Adrenal gland (tissue), 9 donors: ENCODE measurements at regions not wholly inside any gene's neighbourhood (a gene's known extent, or its start where the extent isn't known, plus 50 kb on each side); places are given as distances from the start of the nearest gene placed in this dataset.

ENCODE experiments used
- DNase-seq, 7 donors: peaks; one replicate each; pipeline ENCODE4 v3.0.0-alpha.2; 2019 to 2020
- H3K27ac ChIP-seq, 5 donors: fragments of 200-600 bp; sonication (generic) in 4 of 5; 1 replicate in 3 of 5; 2 replicates in 2 of 5; pipeline versions ENCODE4 v1.5.1 to v1.8.0; 2016 to 2020; ENCODE audit warnings: mild to moderate bottlenecking in 1 of 5
- H3K27me3 ChIP-seq: fragments of 200-600 bp; 2 replicates; pipeline ENCODE4 v1.8.0; 2021
- H3K36me3 ChIP-seq, 2 donors: fragments of 200-600 bp; replicated peaks in 1 of 2; 1 replicate in 1 of 2; 2 replicates in 1 of 2; pipeline versions ENCODE4 v1.5.1 to v1.8.0; 2018 to 2022
- H3K4me1 ChIP-seq, 2 donors: fragments of 200-600 bp; replicated peaks in 1 of 2; 1 replicate in 1 of 2; 2 replicates in 1 of 2; pipeline versions ENCODE4 v1.5.1 to v1.8.0; 2018 to 2021
- H3K4me3 ChIP-seq, 4 donors: fragments of 200-600 bp; sonication (generic) in 3 of 4; one replicate each; pipeline ENCODE4 v1.5.1; 2016 to 2018
- H3K9me3 ChIP-seq, 3 donors: fragments of 200-600 bp; sonication (generic) in 1 of 3; replicated peaks in 1 of 3; 1 replicate in 2 of 3; 2 replicates in 1 of 3; pipeline versions ENCODE4 v1.5.1 to v1.8.0; 2016 to 2021
- POLR2A ChIP-seq, 2 donors: fragments of 450-650 bp; IDR thresholded peaks; one replicate each; pipeline ENCODE4 v1.6.1; 2017; ENCODE audit warnings: antibody characterized with exemption in 2 of 2, mild to moderate bottlenecking in 2 of 2, moderate library complexity in 1 of 2
- WGBS, 4 donors: extraction: QIAGEN DNeasy Blood & Tissue Kit in 2 of 4; methylation state at CpG; one replicate each; pipeline versions ENCODE4 v1.1.5 to v1.1.7; 2013 to 2017; 5-methylcytosine and 5-hydroxymethylcytosine counted together
- intact Hi-C, 2 donors: fragments of 100-400 bp; cut with DNase I; formaldehyde crosslinking; loops; one replicate each; pipeline versions ENCODE4 v1.14.1 to v1.15.0; 2022 to 2023
- TF ChIP-seq, protein P1 (sequence below), 6 experiments: fragments of 450-650 bp in 4 of 6; fragments of 200-600 bp in 2 of 6; sonication (generic) in 1 of 6; IDR thresholded peaks; 1 replicate in 5 of 6; 2 replicates in 1 of 6; pipeline versions ENCODE4 v1.5.1 to v1.8.0; 2016 to 2021; ENCODE audit warnings: antibody characterized with exemption in 6 of 6, mild to moderate bottlenecking in 2 of 6, moderate library complexity in 1 of 6
- donor health status: healthy with polysubstance abuse.
- donor health status: Bipolar disorder and iron deficiency.
- donor health status: DM: yes; HTN: yes; CAD: no.
- donor health status: DM: no; HTN: no; CAD: no.
- donor health status: DM: no; HTN: no; CAD: no.

DNA sequence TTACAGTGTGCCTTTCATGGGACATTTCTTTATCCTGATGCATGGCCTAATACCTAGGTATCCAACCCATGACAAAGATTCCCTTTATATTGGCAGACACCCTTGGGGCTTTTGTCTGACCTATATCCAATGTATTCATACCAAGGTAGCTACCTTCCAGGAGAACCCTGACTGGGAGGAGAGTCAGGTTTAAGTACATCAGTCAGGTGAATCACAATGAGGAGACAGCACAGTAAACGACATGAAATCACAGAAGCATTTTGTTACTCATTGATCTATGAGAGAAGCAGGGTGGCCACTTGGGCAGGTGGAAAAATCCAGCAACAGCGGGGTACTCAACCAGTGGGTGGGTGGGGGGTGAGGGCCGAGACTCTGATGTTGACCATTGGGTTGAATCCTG, 527.4 kb upstream of the ATXN8OS start:
- no peak for TF ChIP-seq POLR2A (IDR thresholded peaks at IDR 0.05)
- TF ChIP-seq, protein P1, sequence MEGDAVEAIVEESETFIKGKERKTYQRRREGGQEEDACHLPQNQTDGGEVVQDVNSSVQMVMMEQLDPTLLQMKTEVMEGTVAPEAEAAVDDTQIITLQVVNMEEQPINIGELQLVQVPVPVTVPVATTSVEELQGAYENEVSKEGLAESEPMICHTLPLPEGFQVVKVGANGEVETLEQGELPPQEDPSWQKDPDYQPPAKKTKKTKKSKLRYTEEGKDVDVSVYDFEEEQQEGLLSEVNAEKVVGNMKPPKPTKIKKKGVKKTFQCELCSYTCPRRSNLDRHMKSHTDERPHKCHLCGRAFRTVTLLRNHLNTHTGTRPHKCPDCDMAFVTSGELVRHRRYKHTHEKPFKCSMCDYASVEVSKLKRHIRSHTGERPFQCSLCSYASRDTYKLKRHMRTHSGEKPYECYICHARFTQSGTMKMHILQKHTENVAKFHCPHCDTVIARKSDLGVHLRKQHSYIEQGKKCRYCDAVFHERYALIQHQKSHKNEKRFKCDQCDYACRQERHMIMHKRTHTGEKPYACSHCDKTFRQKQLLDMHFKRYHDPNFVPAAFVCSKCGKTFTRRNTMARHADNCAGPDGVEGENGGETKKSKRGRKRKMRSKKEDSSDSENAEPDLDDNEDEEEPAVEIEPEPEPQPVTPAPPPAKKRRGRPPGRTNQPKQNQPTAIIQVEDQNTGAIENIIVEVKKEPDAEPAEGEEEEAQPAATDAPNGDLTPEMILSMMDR (IDR thresholded peaks at IDR 0.05) = no peak
- H3K27ac ChIP-seq = no peak overlapping the region
- 65 to 78% (median 76%) methylated on average over 3 of the region's 3 CpGs for WGBS, 4 donors
- H3K4me3 ChIP-seq = no peak overlapping the region
- H3K9me3 ChIP-seq = no peaks in the 10 kb centered on the region
- no peaks in the 10 kb centered on the region for H3K4me1 ChIP-seq
- no peak for DNase-seq
- no peaks in the 10 kb centered on the region for H3K36me3 ChIP-seq
- H3K27me3 ChIP-seq = no peaks in the 10 kb centered on the region
- intact Hi-C loops = no loop called here

DNA sequence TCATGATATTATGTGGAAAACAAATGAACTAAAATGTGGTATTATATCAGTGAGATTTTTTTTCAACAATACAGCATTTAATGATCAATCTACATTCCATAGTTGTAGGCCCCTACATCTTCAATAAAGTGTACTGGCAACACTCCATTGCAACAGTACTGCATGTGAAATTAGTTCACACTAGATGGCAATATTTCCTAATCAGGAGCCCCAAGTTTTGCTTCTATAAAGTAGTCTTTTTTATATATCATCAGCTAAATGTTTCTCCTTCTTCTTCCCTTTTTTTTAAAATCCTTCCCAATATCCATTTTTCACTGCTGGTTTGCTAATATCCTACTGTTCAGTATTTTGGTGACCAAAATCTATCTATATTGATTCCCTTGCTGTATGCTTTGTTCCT, 528.3 kb upstream of the ATXN8OS start:
- TF ChIP-seq, protein P1 (IDR thresholded peaks at IDR 0.05) = peak in 2 of 6 experiments; percentile 17 to 32
- TF ChIP-seq POLR2A (IDR thresholded peaks at IDR 0.05) = no peak
- Histone ChIP-seq H3K36me3 (no peaks in the 10 kb centered on the region), H3K27me3 (no peaks in the 10 kb centered on the region), H3K4me3 (no peak overlapping the region), H3K27ac (no peak overlapping the region), H3K9me3 (no peaks in the 10 kb centered on the region), H3K4me1 (no peaks in the 10 kb centered on the region)
- DNase-seq = no peak
- intact Hi-C loops = no loop called here

DNA sequence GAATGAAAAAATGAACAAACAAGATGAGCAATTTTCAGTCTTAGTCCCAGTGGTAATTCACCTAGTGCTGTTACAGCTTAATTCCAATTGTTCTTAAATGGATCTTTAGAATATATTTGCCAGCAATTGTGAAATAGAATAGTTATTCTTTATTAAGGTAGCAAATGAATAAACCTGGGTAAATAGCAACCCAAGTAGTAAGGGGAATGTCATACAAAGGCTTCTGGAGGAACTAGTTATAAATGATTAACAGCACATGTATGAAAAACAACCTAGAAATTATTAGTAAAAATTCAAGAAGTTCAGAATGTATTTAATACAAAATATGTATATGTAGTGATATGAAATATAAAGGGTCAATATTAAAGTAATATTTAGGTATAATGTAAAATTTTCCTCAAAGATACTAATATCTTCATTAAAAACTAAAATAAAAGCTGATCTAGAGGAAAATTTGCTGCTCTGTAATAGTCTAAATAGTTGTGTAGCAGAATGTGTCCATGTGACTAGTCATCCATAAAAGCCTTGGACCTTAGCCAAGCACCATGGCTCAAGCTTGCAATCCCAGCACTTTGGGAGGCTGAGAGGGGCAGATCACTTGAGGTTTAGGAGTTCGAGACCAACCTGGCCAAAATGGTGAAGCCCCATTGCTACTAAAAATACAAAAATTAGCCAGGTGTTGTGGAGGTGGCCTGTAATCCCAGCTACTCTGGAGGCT, 535.9 kb upstream of the ATXN8OS start:
- H3K4me1 ChIP-seq = no peaks in the 10 kb centered on the region
- no peaks in the 10 kb centered on the region for H3K36me3 ChIP-seq
- H3K27me3 ChIP-seq = no peaks in the 10 kb centered on the region
- no peak overlapping the region for H3K4me3 ChIP-seq
- TF ChIP-seq, protein P1 (IDR thresholded peaks at IDR 0.05) = no peak
- no peak for TF ChIP-seq POLR2A (IDR thresholded peaks at IDR 0.05)
- H3K27ac ChIP-seq = no peak overlapping the region
- WGBS, 4 donors = 70 to 100% (median 87%) methylated on average over 1 of the region's 1 CpG
- intact Hi-C loops = no loop called here
- H3K9me3 ChIP-seq = no peaks in the 10 kb centered on the region
- peak in 1 of 7 donors; percentile 2 for DNase-seq

DNA sequence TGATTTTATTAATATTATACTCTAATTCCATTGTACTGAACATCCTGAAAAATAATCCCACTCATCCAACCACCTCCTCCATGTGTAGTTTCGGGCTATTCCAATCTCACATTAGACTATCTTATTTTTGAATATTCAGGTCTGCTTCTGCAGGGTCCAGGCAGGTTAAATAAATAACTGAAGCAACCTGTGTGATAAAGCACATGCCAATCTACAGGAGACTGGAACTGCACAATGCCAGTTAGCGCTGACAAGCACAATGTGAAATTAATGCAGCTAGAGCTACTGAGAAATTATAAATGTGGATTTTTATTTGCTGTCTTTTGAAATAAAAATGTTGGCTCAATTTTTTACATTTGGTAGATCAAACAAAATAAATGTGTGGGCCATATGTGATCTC, 540.1 kb upstream of the ATXN8OS start:
- no peaks in the 10 kb centered on the region for H3K36me3 ChIP-seq
- no peak overlapping the region for H3K4me3 ChIP-seq
- no peak for DNase-seq
- no peak for TF ChIP-seq POLR2A (IDR thresholded peaks at IDR 0.05)
- TF ChIP-seq, protein P1 (IDR thresholded peaks at IDR 0.05) = no peak
- H3K4me1 ChIP-seq = no peaks in the 10 kb centered on the region
- 84 to 95% (median 87%) methylated on average over 2 of the region's 2 CpGs for WGBS, 4 donors
- intact Hi-C loops = no loop called here
- no peaks in the 10 kb centered on the region for H3K9me3 ChIP-seq
- no peak overlapping the region for H3K27ac ChIP-seq
- H3K27me3 ChIP-seq = no peaks in the 10 kb centered on the region
